IMR-90 (cell line): ENCODE measurements at regions not wholly inside any gene's neighbourhood (a gene's known extent, or its start where the extent isn't known, plus 50 kb on each side); places are given as distances from the start of the nearest gene placed in this dataset.
A peak's percentile ranks its signal among the peaks of the same experiment; 100 is the strongest.

Experiments
- ATAC-seq: fragments of 200-7000 bp; cut with Tn5 transposase; 2 replicates; pipeline ENCODE4 v1.9.1; 2020; ENCODE audit warnings: low read depth, mild to moderate bottlenecking, moderate library complexity
- BruUV-seq: library from RNA; stranded (reverse); fragments of 400-500 nt; replicated peaks from 2 replicates; lab custom pipeline; 2021; lab: Mats Ljungman, UMichigan
- CTCF ChIA-PET: fragments of 300-600 bp; formaldehyde crosslinking; extraction: SDS; loops from one replicate; lab custom pipeline; 2021; ENCODE audit warnings: antibody characterized with exemption; lab: Yijun Ruan, JAX
- POLR2A ChIA-PET: fragments of 300-600 bp; sonication (Branson Sonifier 250); formaldehyde crosslinking; loops from one replicate; lab custom pipeline; 2022; ENCODE audit warnings: antibody characterized with exemption; ENCODE audit not compliant: unreplicated experiment; lab: Charles Lee
- DNase-seq: peaks from one replicate; pipeline ENCODE4 v3.0.0; 2013
- H2AFZ ChIP-seq: replicated peaks from 2 replicates; pipeline ENCODE3; 2013; ENCODE audit warnings: low read length, mild to moderate bottlenecking; ENCODE audit not compliant: poor library complexity
- H2AK5ac ChIP-seq: 2 replicates; pipeline ENCODE4 v1.6.1; 2013; ENCODE audit warnings: low read depth, low read length, inconsistent platforms
- H2AK9ac ChIP-seq: replicated peaks from 2 replicates; pipeline ENCODE3; 2013; ENCODE audit warnings: mild to moderate bottlenecking, low read depth, low read length, moderate library complexity; ENCODE audit not compliant: poor library complexity
- H2BK120ac ChIP-seq: 2 replicates; pipeline ENCODE4 v1.6.1; 2013; ENCODE audit warnings: low read depth, low read length, inconsistent platforms
- H2BK15ac ChIP-seq: 3 replicates; pipeline ENCODE4 v1.6.1; 2013; ENCODE audit warnings: low read depth, low read length, inconsistent platforms
- H2BK20ac ChIP-seq: 2 replicates; pipeline ENCODE4 v1.6.1; 2013; ENCODE audit warnings: low read depth, mild to moderate bottlenecking, inconsistent platforms, low read length, moderate library complexity
- H2BK5ac ChIP-seq: 2 replicates; pipeline ENCODE4 v1.6.1; 2013; ENCODE audit warnings: mild to moderate bottlenecking, low read depth, low read length, inconsistent platforms; ENCODE audit not compliant: poor library complexity, severe bottlenecking
- H3K14ac ChIP-seq: replicated peaks from 2 replicates; pipeline ENCODE4 v1.6.1; 2013; ENCODE audit warnings: low read depth, low read length, inconsistent platforms
- H3K18ac ChIP-seq: 2 replicates; pipeline ENCODE4 v1.6.1; 2013; ENCODE audit warnings: low read depth, low read length, control low read depth
- H3K23ac ChIP-seq: 2 replicates; pipeline ENCODE4 v1.6.1; 2013; ENCODE audit warnings: low read depth, low read length, inconsistent platforms
- H3K27ac ChIP-seq: 2 replicates; pipeline ENCODE4 v1.5.1; 2013; ENCODE audit warnings: mild to moderate bottlenecking, control low read depth, low read length; ENCODE audit not compliant: insufficient read depth
- H3K27me3 ChIP-seq: 2 replicates; pipeline ENCODE4 v1.6.1; 2013; ENCODE audit warnings: low read length; ENCODE audit not compliant: control insufficient read depth, insufficient read depth
- H3K36me3 ChIP-seq: 2 replicates; pipeline ENCODE4 v1.6.1; 2013; ENCODE audit warnings: low read length, mixed read lengths; ENCODE audit not compliant: control insufficient read depth, insufficient read depth
- H3K4ac ChIP-seq: 2 replicates; pipeline ENCODE4 v1.6.1; 2013; ENCODE audit warnings: low read depth, low read length, inconsistent platforms
- H3K4me1 ChIP-seq: 2 replicates; pipeline ENCODE4 v1.6.1; 2013; ENCODE audit warnings: low read length, mixed read lengths; ENCODE audit not compliant: control insufficient read depth, insufficient read depth
- H3K4me2 ChIP-seq: 2 replicates; pipeline ENCODE4 v1.6.1; 2013; ENCODE audit warnings: low read depth, mild to moderate bottlenecking, control low read depth, low read length, moderate library complexity
- H3K4me3 ChIP-seq: 2 replicates; pipeline ENCODE4 v1.5.1; 2013; ENCODE audit warnings: low read depth, mild to moderate bottlenecking, control low read depth, low read length, moderate library complexity; ENCODE audit not compliant: insufficient read depth
- H3K56ac ChIP-seq: 2 replicates; pipeline ENCODE4 v1.6.1; 2013; ENCODE audit warnings: low read length, inconsistent platforms; ENCODE audit not compliant: insufficient read depth; ENCODE audit errors: extremely low read depth
- H3K79me1 ChIP-seq, 2 experiments: 2 replicates each; pipeline ENCODE4 v1.6.1; 2013; ENCODE audit warnings: low read length in 2 of 2, inconsistent platforms in 1 of 2, low read depth in 1 of 2
- H3K9ac ChIP-seq: 2 replicates; pipeline ENCODE4 v1.6.1; 2013; ENCODE audit warnings: low read depth, low read length, control low read depth
- H3K9me1 ChIP-seq: 2 replicates; pipeline ENCODE4 v1.6.1; 2013; ENCODE audit warnings: low read length, inconsistent platforms; ENCODE audit not compliant: insufficient read depth
- H3K9me3 ChIP-seq: 2 replicates; pipeline ENCODE4 v1.6.1; 2013; ENCODE audit warnings: low read length; ENCODE audit not compliant: control insufficient read depth, insufficient read depth
- H4K20me1 ChIP-seq: 2 replicates; pipeline ENCODE4 v1.6.1; 2013; ENCODE audit warnings: low read length, inconsistent platforms; ENCODE audit not compliant: insufficient read depth
- H4K5ac ChIP-seq: 2 replicates; pipeline ENCODE4 v1.6.1; 2013; ENCODE audit warnings: mild to moderate bottlenecking, low read depth, low read length, control low read depth
- H4K8ac ChIP-seq, 2 experiments: 2 replicates each; pipeline ENCODE4 v1.6.1; 2013; ENCODE audit warnings: low read depth in 2 of 2, low read length in 2 of 2, control low read depth in 1 of 2, inconsistent platforms in 1 of 2
- H4K91ac ChIP-seq: 2 replicates; pipeline ENCODE4 v1.6.1; 2013; ENCODE audit warnings: low read depth, low read length, inconsistent platforms; ENCODE audit not compliant: insufficient read depth
- BHLHE40 ChIP-seq: fragments of 150-350 bp; IDR thresholded peaks from 2 replicates; pipeline ENCODE4 v1.6.1; 2016; ENCODE audit warnings: mild to moderate bottlenecking, low read depth, low read length
- CEBPB ChIP-seq: IDR thresholded peaks from 2 replicates; pipeline ENCODE4 v1.6.1; 2012; ENCODE audit warnings: low read depth, low read length, improper control_type of control experiment
- CTCF ChIP-seq: conservative IDR thresholded peaks from 2 replicates; pipeline ENCODE4 v1.5.1; 2012; ENCODE audit warnings: mild to moderate bottlenecking, low read depth, low read length, improper control_type of control experiment
- ELK1 ChIP-seq: fragments of 150-350 bp; IDR thresholded peaks from 2 replicates; pipeline ENCODE4 v1.6.1; 2016; ENCODE audit warnings: low read depth, mild to moderate bottlenecking, low read length, moderate library complexity, borderline replicate concordance
- FOS ChIP-seq: fragments of 150-350 bp; IDR thresholded peaks from 2 replicates; pipeline ENCODE4 v1.6.1; 2016; ENCODE audit warnings: low read depth, low read length
- MAFK ChIP-seq: IDR thresholded peaks from 2 replicates; pipeline ENCODE4 v1.6.1; 2012; ENCODE audit warnings: low read depth, low read length, improper control_type of control experiment
- MAZ ChIP-seq: IDR thresholded peaks from 2 replicates; pipeline ENCODE4 v1.6.1; 2012; ENCODE audit warnings: low read depth, mild to moderate bottlenecking, low read length, improper control_type of control experiment, moderate library complexity, borderline replicate concordance
- MXI1 ChIP-seq: IDR thresholded peaks from 2 replicates; pipeline ENCODE4 v1.6.1; 2012; ENCODE audit warnings: low read depth, mild to moderate bottlenecking, low read length, moderate library complexity, borderline replicate concordance
- NFE2L2 ChIP-seq: fragments of 150-350 bp; IDR thresholded peaks from 2 replicates; pipeline ENCODE4 v1.6.1; 2016; ENCODE audit warnings: low read depth, mild to moderate bottlenecking, low read length
- POLR2A ChIP-seq: IDR thresholded peaks from 2 replicates; pipeline ENCODE4 v1.6.1; 2012; ENCODE audit warnings: mild to moderate bottlenecking, low read depth, low read length
- RAD21 ChIP-seq: IDR thresholded peaks from 2 replicates; pipeline ENCODE4 v1.6.1; 2012; ENCODE audit warnings: low read length, improper control_type of control experiment
- RCOR1 ChIP-seq: IDR thresholded peaks from 2 replicates; pipeline ENCODE4 v1.6.1; 2012; ENCODE audit warnings: mild to moderate bottlenecking, low read length, improper control_type of control experiment; ENCODE audit not compliant: insufficient replicate concordance
- RFX5 ChIP-seq: IDR thresholded peaks from 2 replicates; pipeline ENCODE4 v1.8.0; 2012; ENCODE audit warnings: low read depth, mild to moderate bottlenecking, low read length, moderate library complexity
- SMC3 ChIP-seq: fragments of 150-350 bp; IDR thresholded peaks from 2 replicates; pipeline ENCODE4 v1.6.1; 2016; ENCODE audit warnings: low read depth, mild to moderate bottlenecking, antibody characterized with exemption, low read length, moderate library complexity
- USF2 ChIP-seq: fragments of 150-350 bp; IDR thresholded peaks from 2 replicates; pipeline ENCODE4 v1.6.1; 2017; ENCODE audit warnings: mild to moderate bottlenecking, antibody characterized with exemption, low read length, low read depth
- WGBS, 2 experiments: methylation state at CpG; one replicate each; pipeline versions ENCODE4 v1.1.5 to v1.1.7; 2013; ENCODE audit warnings: missing lambda C conversion rate in 2 of 2; ENCODE audit not compliant: insufficient read length in 1 of 2; ENCODE audit errors: extremely low coverage in 2 of 2; 5-methylcytosine and 5-hydroxymethylcytosine counted together
- dilution Hi-C: fragments of 300-500 bp; cut with HindIII; formaldehyde crosslinking; loops from one replicate; pipeline ENCODE4 v1.14.3; 2018; ENCODE audit warnings: low sequenced_read_pairs; ENCODE audit not compliant: unreplicated experiment
- in situ Hi-C: fragments of 300-500 bp; cut with MboI; formaldehyde crosslinking; loops from 3 replicates; pipeline ENCODE4 v1.14.3; 2019; ENCODE audit warnings: low sequenced_read_pairs, inconsistent platforms, mixed read lengths
- intact Hi-C: fragments of 100-400 bp; cut with micrococcal nuclease; formaldehyde crosslinking; loops from 2 replicates; pipeline ENCODE4 v1.10.0; 2022

- Histone ChIP-seq H2AK5ac (no peak overlapping the region), H3K56ac (no peak overlapping the region), H4K20me1 (no peaks in the 10 kb centered on the region), H3K4me2 (no peak overlapping the region), H2BK15ac (no peak overlapping the region), H3K18ac (no peak overlapping the region), H2AK9ac (no peak overlapping the region), H2BK120ac (no peak overlapping the region), H3K79me1 (no peaks in the 10 kb centered on the region), H3K23ac (no peak overlapping the region), H3K14ac (no peak overlapping the region), H3K4ac (no peak overlapping the region), H3K9me1 (peaks cover 11% of the 10 kb centered on the region), H3K27me3 (no peaks in the 10 kb centered on the region), H3K4me1 (peaks cover 18% of the 10 kb centered on the region), H2BK20ac (no peak overlapping the region), H3K27ac (no peak overlapping the region), H3K4me3 (no peak overlapping the region), H2AFZ (no peak overlapping the region), H4K8ac (no peak overlapping the region), H3K9me3 (no peaks in the 10 kb centered on the region; the same call in 1 of the 2 replicates), H3K36me3 (no peaks in the 10 kb centered on the region), H3K9ac (no peak overlapping the region), H4K5ac (no peak overlapping the region), H4K91ac (no peak overlapping the region), H2BK5ac (no peak overlapping the region)
- dilution Hi-C loops, result no loop called here
- in situ Hi-C loops, result no loop called here
- no CpG with 5 or more reads among the region's 1 CpG for WGBS, 2 experiments
- no TSS peak for BruUV-seq
- TF ChIP-seq BHLHE40, result no peak
- no peak for TF ChIP-seq RFX5
- no peak; the same call in 1 of the 2 replicates for TF ChIP-seq RAD21
- no peak for TF ChIP-seq CEBPB
- no peak for TF ChIP-seq ELK1
- no peak for TF ChIP-seq MXI1
- no peak for TF ChIP-seq FOS
- peak; percentile 36 for TF ChIP-seq CTCF
- TF ChIP-seq MAFK, result no peak
- TF ChIP-seq USF2, result no peak
- TF ChIP-seq POLR2A, result no peak
- TF ChIP-seq SMC3, result peak; percentile 17; the same call in 1 of the 2 replicates
- TF ChIP-seq RCOR1, result no peak
- no peak for TF ChIP-seq NFE2L2
- TF ChIP-seq MAZ, result no peak
- ChIA-PET CTCF (interaction anchor here (1.1 kb wide), 1 partner anchor 11 kb away, joined by 7 read pairs; no protein-coding TSS in a partner anchor), POLR2A (no interaction called here)
- ATAC-seq (no peak), DNase-seq (peak; percentile 10)
- intact Hi-C loops, result no loop called here
Measured at GRCh38 chr1:29713857-29714256, 477.5 kb downstream of the PTPRU start.
